ENCODE measurements at regions not wholly inside any gene's neighbourhood (a gene's known extent, or its start where the extent isn't known, plus 50 kb on each side); places are given as distances from the start of the nearest gene placed in this dataset.
"Not testable (repeated sequence)": the region's sequence is repeated elsewhere in the genome, so short reads cannot be mapped to it uniquely, and the experiment has no call there.

DNA sequence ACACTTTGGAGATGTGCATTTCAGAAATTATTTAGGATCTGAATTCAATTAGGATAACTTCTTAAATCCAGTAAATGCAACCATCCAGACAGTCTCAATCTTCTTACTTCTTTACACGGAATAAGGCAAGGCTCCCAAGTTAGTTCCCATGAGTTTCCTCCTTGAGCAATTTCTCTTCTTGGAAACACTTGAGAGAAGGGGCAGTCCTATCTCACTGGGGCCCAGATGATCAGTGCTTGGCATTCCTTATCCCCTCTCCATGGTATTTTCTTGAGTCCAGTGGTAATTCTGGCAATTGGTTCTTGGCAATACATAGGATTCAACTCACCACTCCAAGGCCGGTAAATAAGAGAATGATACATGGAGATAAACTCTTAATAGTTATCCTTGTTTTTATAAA is 87.1 kb upstream of the PTHLH start:
- DNase-seq (ENCODE audit: low read depth in 2 of 2) = no peak

DNA sequence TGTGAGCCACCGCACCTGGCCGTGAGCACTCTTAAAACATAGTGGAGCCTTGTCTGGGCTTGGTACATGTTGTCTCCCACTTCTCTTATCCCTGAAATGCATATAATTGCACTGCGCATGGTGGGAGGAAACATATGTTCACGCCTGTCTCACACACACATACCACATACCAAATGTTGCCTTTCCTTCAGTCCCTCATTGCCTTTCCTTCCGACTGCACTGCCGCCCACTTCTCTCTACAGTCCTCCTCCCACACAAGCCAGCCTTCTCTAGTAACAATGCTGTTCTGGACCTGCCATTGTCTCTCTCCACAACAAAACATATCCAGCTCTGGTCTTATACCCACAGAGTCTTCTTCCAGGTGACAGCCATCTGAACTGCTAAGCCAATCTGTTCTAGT is 88.3 kb upstream of the PTHLH start:
- no peak for DNase-seq (ENCODE audit: low read depth in 2 of 2)

DNA sequence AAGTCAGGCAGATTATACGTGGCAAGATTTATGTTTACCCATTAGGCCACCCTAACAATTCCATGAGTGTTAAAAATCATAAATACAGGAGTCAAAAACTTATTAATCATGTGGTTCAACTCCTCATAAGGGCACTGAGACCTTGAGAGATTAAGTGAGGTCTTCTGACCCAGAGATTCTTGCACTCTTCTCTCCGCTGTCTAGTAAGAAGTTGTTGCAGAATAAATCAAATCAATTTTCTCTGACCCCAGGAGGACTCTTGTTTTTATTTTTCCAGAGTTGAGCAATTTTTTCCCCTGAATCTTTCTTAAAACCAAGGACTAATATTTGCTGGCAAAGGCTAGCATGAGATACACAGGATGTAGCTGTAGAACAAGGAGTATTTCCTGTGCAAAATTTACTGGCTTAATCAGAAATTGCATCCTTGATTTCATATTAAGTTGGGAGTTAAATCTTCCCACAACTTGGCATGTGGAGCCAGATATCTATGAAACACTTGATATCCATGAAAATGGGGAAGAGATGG is 90.9 kb upstream of the PTHLH start:
- DNase-seq (ENCODE audit: low read depth in 2 of 2) = peak in 1 of 2 donors; percentile 70

DNA sequence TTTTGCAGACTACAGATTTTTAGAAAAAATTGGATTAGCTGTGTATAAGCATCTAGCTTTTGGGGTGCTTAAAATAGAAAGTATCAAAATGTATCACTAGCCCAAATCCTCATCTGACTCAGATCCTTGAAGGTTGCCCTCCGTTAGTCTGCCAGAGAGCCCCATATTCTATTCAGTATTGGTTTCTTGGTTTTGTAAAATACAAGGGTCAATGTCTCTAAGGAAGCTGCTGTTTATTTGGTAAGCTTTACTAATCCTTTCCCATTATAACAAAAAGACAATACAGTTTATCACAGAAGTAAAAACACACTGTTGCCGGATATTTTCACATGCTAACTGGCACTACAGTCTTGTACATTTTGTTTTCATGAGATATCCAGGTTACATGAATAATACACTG is 92.8 kb upstream of the PTHLH start:
- DNase-seq (ENCODE audit: low read depth in 2 of 2) = peak in 1 of 2 donors; percentile 92

DNA sequence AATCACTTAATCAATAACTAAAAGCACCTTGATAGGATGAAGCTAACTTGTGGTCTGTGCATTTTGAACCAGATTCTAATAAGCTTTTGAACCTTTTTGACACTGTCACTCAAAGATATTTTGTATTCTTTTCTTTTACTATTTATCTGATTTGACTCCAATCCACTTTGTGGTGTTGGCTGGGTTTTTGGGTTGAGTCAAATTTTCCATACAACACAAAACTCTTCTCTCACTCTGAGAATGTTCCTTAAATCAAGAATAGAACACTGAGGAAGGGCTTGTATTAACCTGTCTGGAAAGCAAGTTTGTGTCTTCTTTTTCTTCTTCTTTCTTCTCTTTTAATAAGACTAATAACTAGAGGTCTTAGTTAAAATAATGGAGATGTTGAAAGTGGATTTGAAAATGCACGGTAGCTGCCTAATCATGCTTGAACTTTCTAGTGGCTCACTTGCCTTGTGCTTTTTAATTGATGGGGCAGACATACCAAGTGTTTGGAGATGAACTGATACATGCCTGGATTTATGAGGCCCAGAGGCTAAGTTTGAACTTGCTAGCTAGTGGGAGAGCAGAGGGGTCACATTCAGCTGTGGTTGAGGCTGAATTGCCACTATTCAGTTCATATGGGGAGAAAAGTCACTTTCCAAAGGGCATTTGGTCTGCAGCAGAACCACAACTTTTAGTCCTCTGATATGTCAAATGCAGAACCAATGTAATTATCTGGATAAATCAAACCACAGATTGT is 93.5 kb upstream of the PTHLH start:
- peak in 1 of 2 donors; percentile 5 for DNase-seq (ENCODE audit: low read depth in 2 of 2)

DNA sequence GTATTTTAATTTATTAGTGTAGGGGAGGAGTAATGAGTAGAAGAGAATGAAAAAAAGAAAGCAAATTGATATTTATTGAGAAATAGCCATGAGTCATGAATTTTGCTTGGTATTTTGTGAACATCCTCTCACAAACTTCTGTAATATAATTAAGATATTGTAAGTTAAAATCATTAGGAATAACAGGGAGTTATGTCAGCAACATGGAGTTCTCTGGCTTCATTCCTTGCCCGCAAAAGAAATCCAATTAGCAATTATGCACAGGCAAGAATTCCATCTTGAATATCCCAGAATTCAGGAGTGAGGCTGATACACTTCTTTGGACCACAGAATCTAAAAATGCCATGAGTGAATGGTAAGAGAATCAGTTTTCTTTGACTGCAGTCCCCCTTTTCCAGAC is 94.3 kb upstream of the PTHLH start:
- DNase-seq (ENCODE audit: low read depth in 2 of 2) = no peak

DNA sequence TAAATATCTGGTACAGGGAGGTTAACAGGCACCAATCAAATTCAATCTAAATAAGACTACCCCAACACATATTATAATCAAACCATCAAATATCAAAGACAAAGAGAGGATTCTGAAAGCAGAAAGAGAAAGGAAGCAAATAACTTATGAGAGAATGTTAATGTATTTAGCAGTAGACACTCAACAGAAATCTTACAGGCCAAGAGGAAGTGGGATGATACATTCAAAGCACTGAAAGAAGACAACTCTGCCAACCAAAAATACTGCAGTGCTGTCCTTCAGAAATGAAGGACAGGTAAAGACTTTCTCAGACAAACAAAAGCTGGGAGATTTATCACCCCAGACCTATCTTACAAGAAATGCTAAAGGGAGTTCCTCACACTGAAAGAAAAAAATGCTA is 95.9 kb upstream of the PTHLH start:
- no peak for DNase-seq (ENCODE audit: low read depth in 2 of 2)

DNA sequence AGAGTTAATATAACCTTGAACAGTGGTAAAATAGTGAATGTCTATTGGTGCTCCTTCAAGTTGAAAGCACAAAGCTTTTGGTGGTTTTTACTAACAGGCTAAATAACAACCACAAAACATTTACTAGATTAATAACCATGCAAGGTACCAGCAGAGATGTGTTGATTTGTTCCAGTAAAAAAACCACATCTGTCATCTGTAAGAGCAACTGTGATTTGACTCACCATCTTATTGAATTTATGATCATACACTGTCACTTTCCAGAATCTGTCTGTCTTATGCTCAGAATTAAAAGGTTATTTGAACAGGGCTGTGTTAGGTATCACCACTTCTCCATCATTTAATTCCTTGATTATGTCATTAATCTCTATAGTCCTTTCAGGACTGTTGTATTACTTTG is 107.0 kb upstream of the PTHLH start:
- no peak for DNase-seq (ENCODE audit: low read depth in 2 of 2)

DNA sequence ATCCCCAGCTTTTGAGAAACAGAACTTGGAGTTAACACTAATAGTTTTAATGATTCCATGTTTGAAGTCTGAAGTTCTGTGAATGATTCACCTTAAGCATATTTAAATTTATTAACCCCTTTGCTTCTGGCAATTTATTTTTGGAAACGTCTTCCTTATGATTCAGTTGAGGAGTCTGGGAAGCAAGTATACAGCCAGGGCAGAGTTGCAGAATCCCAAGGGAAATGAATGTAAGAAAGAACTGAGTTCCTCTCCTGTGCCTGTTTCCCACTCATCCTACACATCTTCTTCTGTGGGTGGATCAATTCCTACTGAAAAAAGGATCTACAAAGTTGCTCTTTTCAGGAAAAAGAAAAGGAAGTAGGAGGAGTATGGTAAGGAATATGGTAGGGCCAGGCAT is 108.2 kb upstream of the CCDC91 start:
- no peak for DNase-seq (ENCODE audit: low read depth in 2 of 2)

DNA sequence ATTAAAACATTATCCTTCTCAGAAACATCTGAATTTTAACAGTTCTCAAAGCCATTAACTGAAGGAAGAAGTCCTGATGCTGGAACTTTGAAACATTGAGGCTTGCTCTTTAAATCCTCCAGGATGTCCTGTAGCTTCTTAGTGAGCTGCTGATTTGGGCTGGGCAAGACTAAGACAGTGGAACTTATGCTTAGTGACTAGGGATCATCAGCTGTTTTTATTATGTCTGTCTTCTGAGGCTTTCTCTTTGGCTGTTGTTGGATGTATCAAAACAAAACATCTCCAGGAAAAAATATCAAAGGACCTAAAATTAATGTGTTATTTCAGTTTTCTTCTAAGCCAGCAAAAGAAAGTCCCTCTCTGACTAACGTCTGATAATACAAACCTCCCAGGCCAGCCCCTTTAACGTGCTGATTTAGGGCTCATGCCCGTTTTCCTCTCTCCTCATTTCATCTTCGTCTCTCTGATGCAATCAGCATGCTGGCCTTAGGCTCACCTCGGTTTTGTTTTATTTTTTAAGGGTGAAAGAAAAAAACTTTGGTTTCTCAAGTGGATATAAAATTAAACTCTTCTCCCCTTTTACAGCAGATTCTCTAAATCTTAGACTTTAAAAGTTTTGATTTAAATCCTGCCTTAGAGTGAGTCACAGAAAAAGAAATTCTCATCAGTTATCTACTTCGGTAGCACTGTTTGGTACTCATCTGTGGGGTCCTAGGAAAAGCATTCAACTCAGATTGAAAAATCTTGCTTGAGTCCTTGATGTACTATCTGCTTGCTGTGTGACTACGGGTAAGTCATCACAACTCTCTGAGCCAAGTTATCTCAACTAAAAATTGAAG is 106.2 kb upstream of the CCDC91 start:
- DNase-seq (ENCODE audit: low read depth in 2 of 2) = no peak

DNA sequence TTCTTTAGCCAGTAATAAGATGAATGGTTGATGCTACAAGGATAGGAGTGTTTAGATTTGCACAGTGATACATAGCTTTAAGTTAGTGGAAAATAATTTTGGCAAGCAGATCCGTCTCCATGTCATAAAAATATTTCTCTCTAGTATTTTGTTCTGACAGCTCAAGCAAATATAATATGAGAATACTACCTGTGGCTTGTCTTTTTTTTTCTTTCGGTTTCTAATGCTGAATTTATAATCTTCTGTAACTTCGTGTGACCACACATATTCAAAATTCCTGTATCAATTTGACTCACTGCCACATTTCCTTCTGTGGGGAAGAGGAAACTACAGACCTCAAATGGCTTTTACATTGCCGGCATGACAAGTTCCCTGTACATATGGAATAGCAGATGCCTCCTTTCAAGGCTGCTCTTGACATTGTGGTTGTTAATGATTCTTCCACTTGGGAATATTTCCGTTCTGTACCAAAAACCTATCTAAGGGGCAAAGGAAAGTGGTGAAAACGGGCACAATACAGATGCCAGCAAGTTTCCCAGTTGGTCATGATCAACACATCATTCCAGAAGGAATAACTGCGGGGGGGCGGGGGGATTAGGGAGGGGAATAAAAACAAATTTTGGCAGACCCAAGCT is 103.6 kb upstream of the CCDC91 start:
- peak in 1 of 2 donors; percentile 7 for DNase-seq (ENCODE audit: low read depth in 2 of 2)

DNA sequence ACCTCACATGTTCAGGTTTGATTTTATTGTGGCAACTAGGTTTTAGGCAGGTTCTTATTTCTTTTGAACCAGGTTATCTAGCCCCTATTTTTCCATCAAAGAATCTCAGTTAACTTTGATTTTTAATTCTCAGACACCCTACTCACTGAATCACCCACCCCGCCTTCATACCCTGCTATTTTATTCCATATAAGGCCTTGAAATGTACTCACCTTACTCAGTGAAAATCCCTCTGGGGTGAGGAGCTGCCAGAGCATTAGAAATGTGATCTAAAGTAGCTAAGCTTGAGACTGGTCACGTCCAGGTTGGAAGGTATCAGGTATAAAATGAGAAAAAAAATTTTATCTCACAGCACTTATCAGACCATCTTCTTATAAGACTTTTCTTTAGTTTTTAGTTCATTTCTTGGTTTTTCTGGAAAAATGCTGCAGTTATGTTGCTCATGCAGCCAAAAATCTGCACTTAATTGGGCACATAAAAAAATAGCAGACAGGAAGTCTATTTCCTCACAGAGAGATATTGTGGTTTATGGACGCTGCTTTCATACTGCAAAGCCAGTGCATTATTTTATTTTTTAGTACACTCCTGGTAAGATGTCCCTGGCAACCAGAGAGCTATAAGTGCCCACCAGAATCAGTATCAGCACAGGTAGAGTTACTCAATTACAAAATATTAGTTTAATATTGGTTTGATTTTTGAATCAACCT is 101.5 kb upstream of the CCDC91 start:
- peak; percentile 23 to 26 for DNase-seq (ENCODE audit: low read depth in 2 of 2)

DNA sequence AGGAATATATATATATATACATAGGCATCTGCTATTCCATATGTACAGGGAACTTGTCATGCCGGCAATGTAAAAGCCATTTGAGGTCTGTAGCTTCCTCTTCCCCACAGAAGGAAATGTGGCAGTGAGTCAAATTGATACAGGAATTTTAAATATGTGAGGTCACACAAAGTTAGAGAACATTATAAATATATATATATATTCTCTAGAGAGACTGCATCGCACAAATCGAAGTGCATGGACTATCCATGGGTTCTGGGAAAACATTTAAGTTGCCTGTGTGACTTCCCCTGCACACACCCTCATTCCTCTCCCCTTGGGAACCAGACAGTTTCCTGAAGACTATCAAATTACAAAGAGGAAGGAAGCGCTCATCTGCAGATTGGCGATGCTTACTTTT is 100.9 kb upstream of the CCDC91 start:
- peak; percentile 49 to 57 for DNase-seq (ENCODE audit: low read depth in 2 of 2)

DNA sequence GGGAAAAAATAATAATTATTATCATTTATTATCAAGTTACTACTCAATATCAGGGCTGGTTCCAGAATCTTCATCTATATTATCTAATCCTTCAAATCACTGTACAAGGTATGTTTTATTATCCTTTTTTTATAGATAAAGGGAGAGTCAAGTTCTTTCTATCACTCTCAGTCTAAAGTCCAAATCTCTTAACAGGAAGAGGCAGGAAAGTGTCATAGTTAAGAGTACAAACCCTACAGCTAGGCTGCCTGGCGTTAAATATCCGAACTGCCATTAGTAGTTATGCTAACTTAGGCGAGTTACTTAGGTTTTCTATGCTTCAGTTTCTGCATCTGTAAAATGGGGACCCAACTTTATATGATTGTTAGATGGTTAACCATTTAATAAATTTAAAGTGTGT is 99.4 kb upstream of the CCDC91 start:
- DNase-seq (ENCODE audit: low read depth in 2 of 2) = no peak

DNA sequence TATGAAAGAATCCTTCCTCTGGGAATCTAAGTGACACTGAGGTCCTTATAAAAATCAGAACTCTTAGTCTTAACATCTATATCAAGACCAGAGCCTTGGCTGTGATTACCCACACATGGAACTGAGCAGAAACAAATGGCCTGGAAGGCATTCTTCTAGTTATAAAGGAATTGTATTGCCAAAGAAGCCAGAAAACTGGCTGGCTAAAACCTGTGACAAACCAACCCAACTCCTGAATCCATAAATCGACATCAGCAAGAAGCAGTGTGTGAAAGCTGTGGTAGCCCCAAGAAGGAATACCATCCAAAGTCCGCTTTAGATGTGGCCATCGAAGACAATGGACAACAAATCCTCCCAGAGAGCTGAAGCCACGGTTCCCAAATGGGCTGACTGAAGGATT is 97.9 kb upstream of the CCDC91 start:
- DNase-seq (ENCODE audit: low read depth in 2 of 2) = no peak

DNA sequence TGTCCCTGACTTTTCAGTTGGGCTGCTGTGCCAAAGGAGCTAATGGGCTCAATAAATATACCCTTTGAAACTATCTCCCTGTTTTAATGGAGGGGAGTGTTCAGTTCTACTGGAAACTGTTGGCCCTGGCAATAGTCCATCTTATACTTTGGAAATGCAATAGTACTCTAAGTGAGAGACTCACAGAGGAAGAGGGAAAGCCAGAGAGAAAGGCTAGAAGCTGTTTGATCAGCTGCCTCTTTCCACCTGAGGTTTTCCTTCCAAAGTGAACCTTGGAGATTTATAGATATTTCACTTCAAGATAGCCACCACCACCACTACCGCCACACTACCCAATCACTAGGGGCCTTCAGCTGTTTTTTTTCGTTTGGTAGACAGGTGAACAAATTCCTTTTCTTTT is 93.6 kb upstream of the CCDC91 start:
- no peak for DNase-seq (ENCODE audit: low read depth in 2 of 2)

DNA sequence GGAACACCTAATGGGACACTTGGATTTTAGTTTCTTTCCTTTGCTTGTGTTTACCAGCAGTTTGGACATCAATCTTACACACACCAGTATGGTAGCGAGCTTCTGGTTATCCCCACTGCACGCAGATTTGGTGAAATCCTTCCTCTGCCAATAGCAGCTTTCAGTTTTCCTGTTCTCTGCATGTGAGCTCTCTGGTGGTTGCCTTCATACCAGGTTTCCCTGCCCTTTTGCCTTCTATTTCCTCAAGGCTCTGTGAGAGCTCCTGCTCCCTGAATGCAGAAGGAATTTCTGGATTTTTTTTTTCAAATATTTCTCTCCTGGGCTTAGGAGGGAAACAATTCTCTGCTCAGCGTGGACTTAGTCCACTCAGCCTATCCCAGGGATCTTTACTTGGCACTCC is 93.0 kb upstream of the CCDC91 start:
- peak in 1 of 2 donors; percentile 14 for DNase-seq (ENCODE audit: low read depth in 2 of 2)

DNA sequence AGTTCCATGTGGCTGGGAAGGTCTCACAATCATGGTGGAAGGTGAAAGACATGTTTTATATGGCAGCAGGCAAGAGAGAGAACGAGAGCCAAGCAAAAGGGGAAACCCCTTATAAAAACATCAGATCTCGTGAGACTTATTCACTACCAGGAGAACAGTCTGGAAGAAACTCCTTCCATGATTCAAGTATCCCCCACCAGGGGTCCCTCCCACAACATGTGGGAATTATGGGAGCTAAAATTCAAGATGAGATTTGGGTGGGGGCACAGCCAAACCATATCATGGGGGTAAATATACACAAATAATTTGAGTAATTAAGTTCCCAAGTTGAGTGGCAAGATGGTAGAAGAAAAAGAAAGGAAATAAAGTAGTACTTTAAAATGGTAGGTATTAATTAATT is 91.0 kb upstream of the CCDC91 start:
- not testable (repeated sequence) for DNase-seq (ENCODE audit: low read depth in 2 of 2)

DNA sequence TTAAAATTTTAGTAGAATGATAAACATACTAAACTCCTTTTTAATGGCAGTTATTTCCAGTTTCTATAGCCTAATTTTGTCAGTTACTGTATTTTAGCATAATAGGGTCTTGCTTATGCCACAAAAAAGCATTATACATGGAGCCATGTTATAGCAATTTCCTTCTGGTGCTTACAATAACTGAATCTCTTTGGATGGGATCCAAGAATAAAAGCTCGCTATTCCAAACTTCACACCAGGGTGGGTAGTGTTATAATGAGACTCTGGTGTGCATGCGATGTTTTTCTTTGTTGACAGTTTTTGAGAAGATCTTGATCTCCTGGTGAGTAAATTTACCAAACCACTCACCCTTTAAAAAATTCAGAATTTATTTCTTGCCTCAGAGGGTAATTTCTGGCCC is 90.4 kb upstream of the CCDC91 start:
- no peak for DNase-seq (ENCODE audit: low read depth in 2 of 2)

DNA sequence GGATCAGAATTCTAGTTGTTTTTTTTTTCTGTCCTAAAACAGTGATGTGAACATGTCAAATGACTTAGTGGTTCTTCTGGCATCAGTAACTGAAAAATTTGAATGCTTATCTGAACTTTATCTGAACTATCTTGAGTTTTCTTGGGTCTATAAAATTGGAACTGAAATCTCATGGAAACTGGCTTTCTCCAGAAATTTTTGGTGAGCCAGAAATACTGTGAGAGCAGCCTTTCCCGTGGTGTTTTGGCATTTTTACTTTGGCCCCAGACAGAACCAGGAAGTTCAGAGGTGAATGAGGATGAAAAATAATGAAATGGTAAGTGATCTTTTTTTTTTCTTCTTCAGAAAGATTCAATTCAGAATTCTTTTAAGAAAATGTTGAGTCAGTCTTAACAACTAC is 89.5 kb upstream of the CCDC91 start:
- DNase-seq (ENCODE audit: low read depth in 2 of 2) = no peak

DNA sequence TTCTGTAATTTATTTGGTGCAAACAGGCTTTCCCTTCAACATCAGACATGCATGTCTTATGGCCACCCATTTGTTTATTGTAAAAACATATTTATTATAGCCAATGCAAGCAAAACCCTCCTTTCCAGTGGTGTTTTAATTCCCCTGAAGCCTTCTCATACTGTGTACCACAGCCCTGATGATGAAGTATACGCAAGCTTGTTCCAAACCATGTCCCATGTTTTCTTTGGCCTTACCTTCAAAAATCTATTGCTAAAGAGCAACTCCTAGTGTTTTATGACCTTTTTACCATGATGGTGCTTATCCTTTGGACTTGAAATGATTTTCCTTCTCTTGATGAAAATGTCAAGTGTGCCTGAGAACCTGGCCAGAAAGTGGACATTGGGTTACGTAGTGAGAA is 85.9 kb upstream of the CCDC91 start:
- no peak for DNase-seq (ENCODE audit: low read depth in 2 of 2)

All from lung microvascular endothelial cell (primary cell).